Left colon (tissue), 2 donors: ENCODE measurements at regions not wholly inside any gene's neighbourhood (a gene's known extent, or its start where the extent isn't known, plus 50 kb on each side); places are given as distances from the start of the nearest gene placed in this dataset.

Experiments
- ATAC-seq: fragments of 200-7000 bp; cut with Tn5 transposase; one replicate; pipeline ENCODE4 v1.9.1; 2020; ENCODE audit warnings: mild to moderate bottlenecking, moderate library complexity
- DNase-seq, 2 donors: peaks; one replicate each; pipeline ENCODE4 v3.0.0-alpha.2; 2020
- intact Hi-C, 2 donors: fragments of 100-400 bp; cut with DNase I in 1 of 2; cut with micrococcal nuclease in 1 of 2; formaldehyde crosslinking; loops; one replicate each; pipeline versions ENCODE4 v1.11.2 to v1.14.0; 2022; cut with DNase I, micrococcal nuclease
- donor health status: DM: no; HTN: no; CAD: no.
- donor health status: DM: yes; HTN: yes; CAD: no.

GRCh38 chr10:128305601-128306345 is 179.6 kb upstream of the MKI67 start:
- intact Hi-C loops: no loop called here
- no peak for ATAC-seq
- DNase-seq: no peak

GRCh38 chr10:128306535-128306934 is 180.3 kb upstream of the MKI67 start:
- no peak for DNase-seq
- intact Hi-C loops: no loop called here
- ATAC-seq: no peak

GRCh38 chr10:128306966-128307365 is 180.7 kb upstream of the MKI67 start:
- ATAC-seq (no peak), DNase-seq (no peak)
- intact Hi-C loops: no loop called here

GRCh38 chr10:128307820-128308219 is 181.6 kb upstream of the MKI67 start:
- no peak for ATAC-seq
- intact Hi-C loops: no loop called here
- no peak for DNase-seq

GRCh38 chr10:128310971-128311658 is 184.9 kb upstream of the MKI67 start:
- ATAC-seq (no peak), DNase-seq (no peak)
- intact Hi-C loops: no loop called here

GRCh38 chr10:128312250-128312649 is 186.0 kb upstream of the MKI67 start:
- DNase-seq: no peak
- ATAC-seq: no peak
- intact Hi-C loops: no loop called here

GRCh38 chr10:128314686-128315085 is 188.5 kb upstream of the MKI67 start:
- ATAC-seq (no peak), DNase-seq (no peak)
- intact Hi-C loops: no loop called here

- intact Hi-C loops: no loop called here
- no peak for ATAC-seq
- no peak for DNase-seq
These were observed 190.0 kb upstream of the MKI67 start for GRCh38 chr10:128316121-128316726.

- no peak for ATAC-seq
These were observed 190.7 kb upstream of the MKI67 start for GRCh38 chr10:128316925-128317324.

GRCh38 chr10:128318366-128318765 is 192.1 kb upstream of the MKI67 start:
- DNase-seq (no peak), ATAC-seq (no peak)
- intact Hi-C loops: no loop called here

More at GRCh38 chr10:128316925-128317324, 190.7 kb upstream of the MKI67 start:
- no peak for DNase-seq
- intact Hi-C loops: no loop called here

- ATAC-seq (no peak), DNase-seq (no peak)
- intact Hi-C loops: no loop called here
These were observed 192.7 kb upstream of the MKI67 start for GRCh38 chr10:128318913-128319312.

GRCh38 chr10:128322106-128322505 is 195.9 kb upstream of the MKI67 start:
- DNase-seq (no peak), ATAC-seq (no peak)
- intact Hi-C loops: loop anchor here in 1 of 2 donors (10.0 kb wide), 1 partner anchor 203 kb away; no protein-coding TSS in a partner anchor

- ATAC-seq (no peak), DNase-seq (no peak)
- intact Hi-C loops: loop anchor here in 1 of 2 donors (10.0 kb wide), 1 partner anchor 202 kb away; no protein-coding TSS in a partner anchor
These were observed 196.7 kb upstream of the MKI67 start for GRCh38 chr10:128322950-128323349.

GRCh38 chr10:128324058-128324827 is 198.0 kb upstream of the MKI67 start:
- ATAC-seq: peak; percentile 62
- DNase-seq: peak in 1 of 2 donors; percentile 23
- intact Hi-C loops: loop anchor here in 1 of 2 donors (10.0 kb wide), 1 partner anchor 201 kb away; no protein-coding TSS in a partner anchor

GRCh38 chr10:128325788-128326187 is 199.6 kb upstream of the MKI67 start:
- no peak for DNase-seq
- ATAC-seq: no peak
- intact Hi-C loops: loop anchor here in 1 of 2 donors (10.0 kb wide), 1 partner anchor 199 kb away; no protein-coding TSS in a partner anchor

GRCh38 chr10:128326251-128326650 is 200.0 kb upstream of the MKI67 start:
- no peak for DNase-seq
- no peak for ATAC-seq
- intact Hi-C loops: loop anchor here in 1 of 2 donors (10.0 kb wide), 1 partner anchor 199 kb away; no protein-coding TSS in a partner anchor

GRCh38 chr10:128326851-128327250 is 200.6 kb upstream of the MKI67 start:
- intact Hi-C loops: loop anchor here in 1 of 2 donors (10.0 kb wide), 1 partner anchor 198 kb away; no protein-coding TSS in a partner anchor
- DNase-seq (no peak), ATAC-seq (no peak)

GRCh38 chr10:128336401-128336800 is 210.2 kb upstream of the MKI67 start:
- ATAC-seq (no peak), DNase-seq (no peak)
- intact Hi-C loops: no loop called here

GRCh38 chr10:128337860-128338378 is 211.7 kb upstream of the MKI67 start:
- peak; percentile 12 to 31 for DNase-seq
- intact Hi-C loops: no loop called here

More at GRCh38 chr10:128337860-128338378, 211.7 kb upstream of the MKI67 start:
- no peak for ATAC-seq
